GM19351 (cell line): ENCODE measurements at regions not wholly inside any gene's neighbourhood (a gene's known extent, or its start where the extent isn't known, plus 50 kb on each side); places are given as distances from the start of the nearest gene placed in this dataset.
"Not testable (repeated sequence)": the region's sequence is repeated elsewhere in the genome, so short reads cannot be mapped to it uniquely, and the experiment has no call there.

Source experiments
- ATAC-seq: cut with Tn5 transposase; IDR thresholded peaks from one replicate; pipeline ENCODE4 v1.9.1; 2021; ENCODE audit warnings: mild to moderate bottlenecking, moderate library complexity; ENCODE audit not compliant: unreplicated experiment

- ATAC-seq, result not testable (repeated sequence)
These were observed 136.6 kb upstream of the PELI1 start for GRCh38 chr2:64280812-64281211.

GRCh38 chr2:64283006-64283570 lies 138.9 kb upstream of the PELI1 start:
- peak; percentile 28 for ATAC-seq

- ATAC-seq, result peak; percentile 96
These were observed 139.6 kb upstream of the PELI1 start for GRCh38 chr2:64283641-64284361.

GRCh38 chr2:64284751-64285150 lies 140.5 kb upstream of the PELI1 start:
- no peak for ATAC-seq

GRCh38 chr2:64287202-64287740 lies 143.1 kb upstream of the PELI1 start:
- no peak for ATAC-seq

- ATAC-seq, result no peak
These were observed 144.3 kb upstream of the PELI1 start for GRCh38 chr2:64288321-64289193.

GRCh38 chr2:64289251-64289650 lies 145.0 kb upstream of the PELI1 start:
- ATAC-seq, result no peak

- no peak for ATAC-seq
These were observed 145.5 kb upstream of the PELI1 start for GRCh38 chr2:64289737-64290136.

GRCh38 chr2:64291181-64291580 lies 147.0 kb upstream of the PELI1 start:
- no peak for ATAC-seq

- peak; percentile 91 for ATAC-seq
These were observed 151.3 kb upstream of the PELI1 start for GRCh38 chr2:64295326-64296139.

- ATAC-seq, result no peak
These were observed 151.9 kb upstream of the PELI1 start for GRCh38 chr2:64296140-64296480.

- no peak for ATAC-seq
These were observed 152.6 kb upstream of the PELI1 start for GRCh38 chr2:64296695-64297346.

GRCh38 chr2:64298161-64298560 lies 153.9 kb upstream of the PELI1 start:
- no peak for ATAC-seq

- ATAC-seq, result no peak
These were observed 153.9 kb upstream of the LGALSL start for GRCh38 chr2:64300066-64300465.

- ATAC-seq, result no peak
These were observed 150.7 kb upstream of the LGALSL start for GRCh38 chr2:64303250-64303649.

GRCh38 chr2:64307421-64307820 lies 146.5 kb upstream of the LGALSL start:
- no peak for ATAC-seq

- ATAC-seq, result no peak
These were observed 142.6 kb upstream of the LGALSL start for GRCh38 chr2:64311191-64311910.

- ATAC-seq, result no peak
These were observed 141.9 kb upstream of the LGALSL start for GRCh38 chr2:64311948-64312621.
